CD4-positive, alpha-beta T cell (primary cell): ENCODE measurements at regions not wholly inside any gene's neighbourhood (a gene's known extent, or its start where the extent isn't known, plus 50 kb on each side); places are given as distances from the start of the nearest gene placed in this dataset.

Source experiments
- ATAC-seq: fragments of 200-7000 bp; cut with Tn5 transposase; one replicate; pipeline ENCODE4 v1.10.0; 2022; ENCODE audit warnings: mild to moderate bottlenecking; ENCODE audit not compliant: poor library complexity
- CTCF ChIA-PET: fragments of 350-600 bp; sonication (Branson Sonifier 250); formaldehyde crosslinking; loops from one replicate; lab custom pipeline; 2021; ENCODE audit warnings: antibody characterized with exemption, inconsistent platforms; lab: Charles Lee
- POLR2A ChIA-PET: fragments of 350-600 bp; sonication (Branson Sonifier 250); formaldehyde crosslinking; loops from one replicate; lab custom pipeline; 2021; ENCODE audit warnings: antibody characterized with exemption, inconsistent platforms; lab: Charles Lee
- DNase-seq, 14 experiments: peaks; one replicate each; pipeline ENCODE4 v3.0.0-alpha.2; 2013 to 2020; ENCODE audit warnings: mixed read lengths in 2 of 14
- H3K27ac ChIP-seq, 2 donors: one replicate each; pipeline versions ENCODE4 v1.5.1 to v1.7.0; 2013; ENCODE audit warnings: low read length in 2 of 2, low read depth in 1 of 2, mild to moderate bottlenecking in 1 of 2
- H3K27me3 ChIP-seq, 2 experiments: 1 replicate in 1 of 2; 2 replicates in 1 of 2; pipeline versions ENCODE4 v1.6.1 to v1.7.0; 2013; ENCODE audit warnings: low read length in 2 of 2, control low read depth in 1 of 2, mild to moderate bottlenecking in 1 of 2, moderate library complexity in 1 of 2; ENCODE audit not compliant: insufficient read depth in 2 of 2, control insufficient read depth in 1 of 2
- H3K36me3 ChIP-seq: one replicate; pipeline ENCODE4 v1.6.1; 2013; ENCODE audit warnings: low read length, control low read depth; ENCODE audit not compliant: insufficient read depth
- H3K4me1 ChIP-seq: one replicate; pipeline ENCODE4 v1.6.1; 2013; ENCODE audit warnings: low read length, control low read depth; ENCODE audit not compliant: insufficient read depth
- H3K4me3 ChIP-seq: one replicate; pipeline ENCODE4 v1.5.1; 2013; ENCODE audit warnings: mild to moderate bottlenecking, low read length, moderate library complexity
- H3K9me3 ChIP-seq, 2 experiments: 1 replicate in 1 of 2; 2 replicates in 1 of 2; pipeline versions ENCODE4 v1.6.1 to v1.7.0; 2013; ENCODE audit warnings: low read length in 2 of 2, mild to moderate bottlenecking in 2 of 2, control low read depth in 1 of 2, moderate library complexity in 1 of 2; ENCODE audit not compliant: control insufficient read depth in 1 of 2, insufficient read depth in 1 of 2
- H3K27ac Mint-ChIP-seq: one replicate; pipeline ENCODE4 v1.8.0; 2020; ENCODE audit warnings: mixed read lengths
- H3K27me3 Mint-ChIP-seq: one replicate; pipeline ENCODE4 v1.8.0; 2021; ENCODE audit warnings: mixed read lengths
- H3K36me3 Mint-ChIP-seq: one replicate; pipeline ENCODE4 v1.8.0; 2021; ENCODE audit warnings: low read depth, mixed read lengths
- H3K4me1 Mint-ChIP-seq: one replicate; pipeline ENCODE4 v1.8.0; 2021; ENCODE audit warnings: low read depth, mixed read lengths
- H3K4me3 Mint-ChIP-seq: one replicate; pipeline ENCODE4 v1.8.0; 2020; ENCODE audit warnings: mild to moderate bottlenecking, mixed read lengths
- H3K9me3 Mint-ChIP-seq: one replicate; pipeline ENCODE4 v1.8.0; 2020; ENCODE audit warnings: mixed read lengths
- intact Hi-C, 2 experiments: fragments of 100-400 bp; cut with DNase I in 1 of 2; cut with micrococcal nuclease in 1 of 2; formaldehyde crosslinking; loops; one replicate each; pipeline versions ENCODE4 v1.15.1 to v1.9.0; 2023 to 2025; cut with DNase I, micrococcal nuclease
- TF ChIP-seq, protein P1 (sequence below): fragments of 200-600 bp; IDR thresholded peaks from one replicate; pipeline ENCODE4 v1.8.0; 2022; ENCODE audit warnings: antibody characterized with exemption, mild to moderate bottlenecking

DNA sequence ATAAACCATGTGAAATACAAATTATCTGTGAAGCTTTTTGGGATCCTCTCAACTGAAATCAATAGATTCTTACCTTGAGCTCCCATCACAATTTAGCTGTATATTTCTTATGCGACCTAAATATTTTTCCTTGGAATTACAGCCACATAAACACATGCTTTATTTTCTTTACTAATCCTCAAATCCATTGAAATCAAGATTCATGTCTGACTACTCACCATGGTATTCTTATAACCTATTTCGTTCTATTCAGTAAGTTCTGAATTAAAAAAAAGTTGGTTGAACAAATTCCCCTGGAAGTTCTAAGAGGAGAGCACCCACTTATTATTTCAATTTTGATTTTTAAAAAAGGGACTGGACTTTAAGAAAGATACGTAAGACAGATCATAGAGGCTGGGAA is 292.1 kb upstream of the ATP2B1 start:
- Histone ChIP-seq H3K36me3 (no peaks in the 10 kb centered on the region), H3K9me3 (no peaks in the 10 kb centered on the region), H3K4me1 (no peaks in the 10 kb centered on the region), H3K27me3 (no peaks in the 10 kb centered on the region), H3K4me3 (no peak overlapping the region), H3K27ac (no peak overlapping the region)
- H3K27ac Mint-ChIP-seq = no peak overlapping the region
- no peak for ATAC-seq
- H3K27me3 Mint-ChIP-seq = no peaks in the 10 kb centered on the region
- TF ChIP-seq, protein P1, sequence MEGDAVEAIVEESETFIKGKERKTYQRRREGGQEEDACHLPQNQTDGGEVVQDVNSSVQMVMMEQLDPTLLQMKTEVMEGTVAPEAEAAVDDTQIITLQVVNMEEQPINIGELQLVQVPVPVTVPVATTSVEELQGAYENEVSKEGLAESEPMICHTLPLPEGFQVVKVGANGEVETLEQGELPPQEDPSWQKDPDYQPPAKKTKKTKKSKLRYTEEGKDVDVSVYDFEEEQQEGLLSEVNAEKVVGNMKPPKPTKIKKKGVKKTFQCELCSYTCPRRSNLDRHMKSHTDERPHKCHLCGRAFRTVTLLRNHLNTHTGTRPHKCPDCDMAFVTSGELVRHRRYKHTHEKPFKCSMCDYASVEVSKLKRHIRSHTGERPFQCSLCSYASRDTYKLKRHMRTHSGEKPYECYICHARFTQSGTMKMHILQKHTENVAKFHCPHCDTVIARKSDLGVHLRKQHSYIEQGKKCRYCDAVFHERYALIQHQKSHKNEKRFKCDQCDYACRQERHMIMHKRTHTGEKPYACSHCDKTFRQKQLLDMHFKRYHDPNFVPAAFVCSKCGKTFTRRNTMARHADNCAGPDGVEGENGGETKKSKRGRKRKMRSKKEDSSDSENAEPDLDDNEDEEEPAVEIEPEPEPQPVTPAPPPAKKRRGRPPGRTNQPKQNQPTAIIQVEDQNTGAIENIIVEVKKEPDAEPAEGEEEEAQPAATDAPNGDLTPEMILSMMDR = no peak
- no peak for DNase-seq
- intact Hi-C loops = no loop called here
- H3K4me1 Mint-ChIP-seq = peaks cover 6% of the 10 kb centered on the region
- no peak overlapping the region for H3K4me3 Mint-ChIP-seq
- no peaks in the 10 kb centered on the region for H3K9me3 Mint-ChIP-seq
- ChIA-PET POLR2A (no interaction called here), CTCF (no interaction called here)
- no peaks in the 10 kb centered on the region for H3K36me3 Mint-ChIP-seq

DNA sequence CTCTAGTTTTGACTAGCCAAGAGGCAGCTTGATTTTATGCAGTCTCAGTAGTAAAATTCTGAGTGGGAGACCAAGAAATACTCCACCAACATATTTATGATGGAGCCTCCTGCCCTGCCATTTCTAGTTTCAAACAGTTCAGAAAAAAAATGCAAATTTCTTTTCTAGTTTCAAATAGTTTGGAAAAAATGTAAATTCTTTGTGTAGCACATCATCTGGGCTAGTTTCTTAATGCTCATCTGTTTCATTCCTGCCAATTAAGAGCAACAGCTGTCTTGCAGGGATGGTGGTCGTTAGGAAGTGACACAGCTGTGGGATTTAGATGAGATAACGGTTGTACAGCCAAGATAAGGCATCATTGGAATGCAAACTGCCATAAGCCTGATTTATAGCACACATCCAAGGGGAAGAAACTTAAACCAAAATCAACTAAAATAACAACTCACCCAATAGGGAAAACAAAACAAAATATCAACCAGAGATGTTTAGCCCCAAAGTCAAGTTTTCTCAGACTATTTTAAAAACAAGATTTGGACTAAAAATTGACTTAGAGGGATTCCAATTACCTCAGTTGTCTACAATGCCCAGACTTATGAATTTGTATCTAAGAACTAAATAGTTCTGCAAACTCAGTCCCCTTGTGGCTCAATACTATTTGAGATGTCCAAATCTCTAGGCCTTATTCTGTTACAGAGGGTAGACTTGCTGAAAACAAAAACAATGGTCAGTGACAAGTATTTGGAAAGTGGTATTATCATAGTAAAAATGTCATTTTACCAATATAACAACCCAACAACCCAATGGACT is 291.3 kb upstream of the ATP2B1 start:
- H3K4me1 Mint-ChIP-seq = peaks cover 11% of the 10 kb centered on the region
- CTCF ChIA-PET = interaction anchor here (1.2 kb wide), 1 partner anchor 8 kb away, joined by 3 read pairs; no protein-coding TSS in a partner anchor
- no peaks in the 10 kb centered on the region for H3K27me3 Mint-ChIP-seq
- H3K4me1 ChIP-seq = no peaks in the 10 kb centered on the region
- H3K36me3 ChIP-seq = no peaks in the 10 kb centered on the region
- no peak overlapping the region for H3K27ac ChIP-seq
- H3K9me3 ChIP-seq = no peaks in the 10 kb centered on the region
- intact Hi-C loops = no loop called here
- TF ChIP-seq, protein P1 = no peak
- H3K27ac Mint-ChIP-seq = no peak overlapping the region
- DNase-seq = no peak
- ATAC-seq = no peak
- H3K4me3 ChIP-seq = no peak overlapping the region
- H3K27me3 ChIP-seq = no peaks in the 10 kb centered on the region
- POLR2A ChIA-PET = no interaction called here
- no peaks in the 10 kb centered on the region for H3K36me3 Mint-ChIP-seq
- no peak overlapping the region for H3K4me3 Mint-ChIP-seq
- no peaks in the 10 kb centered on the region for H3K9me3 Mint-ChIP-seq

DNA sequence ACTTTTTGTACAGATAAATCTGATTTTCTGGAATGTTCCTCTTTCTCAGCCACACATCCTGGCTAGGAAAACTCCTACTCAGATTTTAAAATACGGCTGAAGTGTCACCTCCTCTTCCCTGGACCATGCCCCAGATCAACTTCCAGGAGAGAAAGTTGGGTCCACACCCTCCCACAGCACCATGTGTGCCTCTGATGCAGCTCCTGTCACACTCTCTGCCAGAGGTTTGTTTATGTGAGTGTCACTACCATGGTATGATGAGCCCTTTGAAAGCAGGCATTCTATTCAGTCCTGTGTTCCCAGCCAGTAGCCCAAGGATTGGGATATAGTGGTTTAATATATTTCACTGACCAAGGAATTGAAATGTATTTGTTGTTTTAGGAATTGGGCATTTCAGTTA is 287.2 kb upstream of the ATP2B1 start:
- no peak overlapping the region for H3K27ac Mint-ChIP-seq
- H3K9me3 Mint-ChIP-seq = no peaks in the 10 kb centered on the region
- Histone ChIP-seq H3K27ac (no peak overlapping the region), H3K9me3 (no peaks in the 10 kb centered on the region), H3K36me3 (no peaks in the 10 kb centered on the region), H3K27me3 (no peaks in the 10 kb centered on the region), H3K4me3 (no peak overlapping the region), H3K4me1 (peaks cover 5% of the 10 kb centered on the region)
- H3K36me3 Mint-ChIP-seq = no peaks in the 10 kb centered on the region
- H3K4me1 Mint-ChIP-seq = peaks cover 46% of the 10 kb centered on the region
- intact Hi-C loops = no loop called here
- ATAC-seq (no peak), DNase-seq (no peak)
- ChIA-PET CTCF (no interaction called here), POLR2A (no interaction called here)
- H3K27me3 Mint-ChIP-seq = no peaks in the 10 kb centered on the region
- H3K4me3 Mint-ChIP-seq = no peak overlapping the region
- TF ChIP-seq, protein P1 = no peak
